ENCODE measurements at regions not wholly inside any gene's neighbourhood (a gene's known extent, or its start where the extent isn't known, plus 50 kb on each side); places are given as distances from the start of the nearest gene placed in this dataset.

DNA sequence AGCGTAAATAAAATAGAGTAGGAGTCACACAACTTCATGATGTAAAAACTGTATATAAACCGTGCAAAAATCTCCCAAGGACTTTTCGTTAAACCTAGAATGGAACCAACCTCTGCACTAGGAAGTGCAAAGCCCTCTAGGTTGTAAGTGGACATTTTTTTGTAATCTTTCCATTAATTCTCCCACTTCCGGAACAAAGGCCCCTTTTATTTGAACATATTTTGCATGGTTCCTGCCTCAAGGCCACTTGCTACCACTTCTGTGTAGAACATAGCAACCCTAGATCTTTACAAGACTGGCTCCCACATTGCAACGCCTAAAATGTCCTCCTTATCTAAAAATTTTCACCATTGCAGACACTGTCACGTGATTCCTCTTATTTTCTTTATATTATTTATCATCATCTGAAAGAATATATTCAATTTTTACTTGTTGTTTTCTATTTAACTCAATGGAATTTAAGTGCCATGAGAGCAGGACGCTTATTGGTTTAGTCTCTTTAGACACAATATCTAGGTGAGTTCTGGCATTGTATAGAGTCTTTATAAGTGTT, 249.6 kb upstream of the TMEFF2 start:
- Histone ChIP-seq H3K79me2 (ENCODE audit: insufficient read depth, low read length) (no peaks in the 10 kb centered on the region), H3K36me3 (ENCODE audit: insufficient read depth, low read length) (no peaks in the 10 kb centered on the region), H3K27ac (ENCODE audit: low read depth, low read length) (no peak overlapping the region), H2AFZ (ENCODE audit: low read length) (no peak overlapping the region), H3K4me1 (ENCODE audit: insufficient read depth, low read length) (no peaks in the 10 kb centered on the region), H3K9me3 (ENCODE audit: low read depth, low read length) (no peaks in the 10 kb centered on the region), H3K4me2 (ENCODE audit: insufficient read depth, low read length) (no peak overlapping the region), H3K4me3 (ENCODE audit: insufficient read depth, low read length) (no peak overlapping the region), H4K20me1 (ENCODE audit: insufficient read depth, low read length) (no peaks in the 10 kb centered on the region), H3K27me3 (ENCODE audit: insufficient read depth, low read length) (no peaks in the 10 kb centered on the region)
- TF ChIP-seq, protein P1, sequence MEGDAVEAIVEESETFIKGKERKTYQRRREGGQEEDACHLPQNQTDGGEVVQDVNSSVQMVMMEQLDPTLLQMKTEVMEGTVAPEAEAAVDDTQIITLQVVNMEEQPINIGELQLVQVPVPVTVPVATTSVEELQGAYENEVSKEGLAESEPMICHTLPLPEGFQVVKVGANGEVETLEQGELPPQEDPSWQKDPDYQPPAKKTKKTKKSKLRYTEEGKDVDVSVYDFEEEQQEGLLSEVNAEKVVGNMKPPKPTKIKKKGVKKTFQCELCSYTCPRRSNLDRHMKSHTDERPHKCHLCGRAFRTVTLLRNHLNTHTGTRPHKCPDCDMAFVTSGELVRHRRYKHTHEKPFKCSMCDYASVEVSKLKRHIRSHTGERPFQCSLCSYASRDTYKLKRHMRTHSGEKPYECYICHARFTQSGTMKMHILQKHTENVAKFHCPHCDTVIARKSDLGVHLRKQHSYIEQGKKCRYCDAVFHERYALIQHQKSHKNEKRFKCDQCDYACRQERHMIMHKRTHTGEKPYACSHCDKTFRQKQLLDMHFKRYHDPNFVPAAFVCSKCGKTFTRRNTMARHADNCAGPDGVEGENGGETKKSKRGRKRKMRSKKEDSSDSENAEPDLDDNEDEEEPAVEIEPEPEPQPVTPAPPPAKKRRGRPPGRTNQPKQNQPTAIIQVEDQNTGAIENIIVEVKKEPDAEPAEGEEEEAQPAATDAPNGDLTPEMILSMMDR (IDR thresholded peaks at IDR 0.05; ENCODE audit: extremely low read depth, low read depth, low read length): no peak
- no peak for DNase-seq (ENCODE audit: insufficient read length, low spot score, missing footprints)

GRCh38 chr2:192443831-192444230, 249.1 kb upstream of the TMEFF2 start:
- Histone ChIP-seq H3K4me2 (ENCODE audit: insufficient read depth, low read length) (no peak overlapping the region), H3K4me1 (ENCODE audit: insufficient read depth, low read length) (no peaks in the 10 kb centered on the region), H3K27ac (ENCODE audit: low read depth, low read length) (no peak overlapping the region), H3K4me3 (ENCODE audit: insufficient read depth, low read length) (no peak overlapping the region), H3K27me3 (ENCODE audit: insufficient read depth, low read length) (no peaks in the 10 kb centered on the region), H3K9me3 (ENCODE audit: low read depth, low read length) (no peaks in the 10 kb centered on the region), H3K79me2 (ENCODE audit: insufficient read depth, low read length) (no peaks in the 10 kb centered on the region), H4K20me1 (ENCODE audit: insufficient read depth, low read length) (no peaks in the 10 kb centered on the region), H3K36me3 (ENCODE audit: insufficient read depth, low read length) (no peaks in the 10 kb centered on the region), H2AFZ (ENCODE audit: low read length) (no peak overlapping the region)
- TF ChIP-seq, protein P1 (IDR thresholded peaks at IDR 0.05; ENCODE audit: extremely low read depth, low read depth, low read length): no peak
- no peak for DNase-seq (ENCODE audit: insufficient read length, low spot score, missing footprints)

DNA sequence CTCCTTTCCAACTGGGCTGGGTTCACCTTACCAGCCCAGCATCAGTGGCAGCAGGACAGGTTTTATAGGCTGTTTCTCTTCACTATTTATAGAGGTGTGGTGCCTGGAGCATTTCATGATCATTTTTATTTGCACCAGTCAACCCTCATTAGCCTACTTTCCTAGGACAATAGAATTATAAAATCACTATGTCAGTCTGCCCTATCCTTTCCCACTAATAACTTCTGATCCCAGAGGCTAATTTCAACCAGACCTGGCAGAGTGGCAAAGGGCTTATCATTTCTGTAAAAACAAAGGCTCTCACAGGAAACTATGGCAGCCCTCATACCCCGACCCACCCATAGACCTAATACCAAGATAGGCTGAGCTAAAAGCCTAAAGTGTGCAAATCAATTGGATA, 243.5 kb upstream of the TMEFF2 start:
- Histone ChIP-seq H3K4me2 (ENCODE audit: insufficient read depth, low read length) (no peak overlapping the region), H2AFZ (ENCODE audit: low read length) (no peak overlapping the region), H3K27me3 (ENCODE audit: insufficient read depth, low read length) (no peaks in the 10 kb centered on the region), H3K9me3 (ENCODE audit: low read depth, low read length) (no peaks in the 10 kb centered on the region), H3K4me3 (ENCODE audit: insufficient read depth, low read length) (no peak overlapping the region), H3K79me2 (ENCODE audit: insufficient read depth, low read length) (no peaks in the 10 kb centered on the region), H4K20me1 (ENCODE audit: insufficient read depth, low read length) (no peaks in the 10 kb centered on the region), H3K4me1 (ENCODE audit: insufficient read depth, low read length) (no peaks in the 10 kb centered on the region), H3K27ac (ENCODE audit: low read depth, low read length) (no peak overlapping the region), H3K36me3 (ENCODE audit: insufficient read depth, low read length) (no peaks in the 10 kb centered on the region)
- TF ChIP-seq, protein P1 (IDR thresholded peaks at IDR 0.05; ENCODE audit: extremely low read depth, low read depth, low read length): no peak
- DNase-seq (ENCODE audit: insufficient read length, low spot score, missing footprints): no peak

DNA sequence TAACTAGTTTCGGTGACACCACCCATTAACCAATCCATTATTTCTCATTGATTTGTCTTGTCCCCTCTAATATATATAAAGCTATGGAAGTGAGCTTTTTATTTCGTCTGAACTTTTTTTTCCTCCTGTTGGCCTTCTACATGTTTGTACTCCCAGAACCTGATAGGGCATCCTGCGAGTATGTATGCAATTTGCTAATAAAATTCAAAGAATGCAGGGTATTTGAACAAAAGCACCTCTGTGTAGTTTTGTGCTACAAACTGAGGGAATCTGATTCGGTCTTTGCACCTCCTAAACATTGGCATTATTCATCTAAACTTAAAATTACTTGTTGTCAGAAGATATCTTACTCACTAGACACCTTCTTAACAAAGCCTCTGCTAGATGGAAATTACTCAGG, 242.9 kb upstream of the TMEFF2 start:
- Histone ChIP-seq H3K36me3 (ENCODE audit: insufficient read depth, low read length) (no peaks in the 10 kb centered on the region), H3K4me2 (ENCODE audit: insufficient read depth, low read length) (no peak overlapping the region), H3K79me2 (ENCODE audit: insufficient read depth, low read length) (no peaks in the 10 kb centered on the region), H3K9me3 (ENCODE audit: low read depth, low read length) (no peaks in the 10 kb centered on the region), H4K20me1 (ENCODE audit: insufficient read depth, low read length) (no peaks in the 10 kb centered on the region), H3K27me3 (ENCODE audit: insufficient read depth, low read length) (no peaks in the 10 kb centered on the region), H3K4me1 (ENCODE audit: insufficient read depth, low read length) (no peaks in the 10 kb centered on the region), H3K27ac (ENCODE audit: low read depth, low read length) (no peak overlapping the region), H2AFZ (ENCODE audit: low read length) (no peak overlapping the region), H3K4me3 (ENCODE audit: insufficient read depth, low read length) (no peak overlapping the region)
- TF ChIP-seq, protein P1 (IDR thresholded peaks at IDR 0.05; ENCODE audit: extremely low read depth, low read depth, low read length): no peak
- no peak for DNase-seq (ENCODE audit: insufficient read length, low spot score, missing footprints)

Data from osteoblast (primary cell).